ENCODE measurements at regions not wholly inside any gene's neighbourhood (a gene's known extent, or its start where the extent isn't known, plus 50 kb on each side); places are given as distances from the start of the nearest gene placed in this dataset.

- Histone ChIP-seq H3K9ac (ENCODE audit: low read length) (no peak overlapping the region), H3K36me3 (ENCODE audit: low read depth, low read length) (no peaks in the 10 kb centered on the region), H3K4me1 (ENCODE audit: insufficient read depth, low read length) (no peaks in the 10 kb centered on the region), H3F3A (ENCODE audit: low read length, unreplicated experiment) (no peaks in the 10 kb centered on the region), H3K27ac (ENCODE audit: low read length) (no peak overlapping the region), H3K4me3 (ENCODE audit: low read length) (no peak overlapping the region), H3K79me2 (ENCODE audit: low read length) (no peaks in the 10 kb centered on the region), H3K4me2 (ENCODE audit: low read length) (no peak overlapping the region), H2AFZ (ENCODE audit: low read length) (no peak overlapping the region), H3K9me2 (replicated peaks; ENCODE audit: low read length) (no peaks in the 10 kb centered on the region), H3K9me3 (ENCODE audit: low read length) (no peaks in the 10 kb centered on the region), H3K27me3 (ENCODE audit: low read length) (no peaks in the 10 kb centered on the region), H4K20me1 (ENCODE audit: low read length) (no peaks in the 10 kb centered on the region)
- ChIA-PET POLR2A (ENCODE audit: unreplicated experiment) (no interaction called here), CTCF (no interaction called here)
- DNase-seq: no peak
- ATAC-seq: no peak
- TF ChIP-seq CTCF (conservative IDR thresholded peaks at IDR 0.05; ENCODE audit: low read depth, low read length) (no peak), EZH2phosphoT487 (IDR thresholded peaks at IDR 0.05; ENCODE audit: borderline replicate concordance, low read length) (no peak), EZH2 (IDR thresholded peaks at IDR 0.05; ENCODE audit: low read length, unreplicated experiment) (no peak)
- BruUV-seq (replicated peaks): no TSS peak
- intact Hi-C loops (cut with micrococcal nuclease): no loop called here
Measured at GRCh38 chr4:11919316-11919715, 490.6 kb upstream of the HS3ST1 start.

GRCh38 chr4:11914406-11914805 is 485.7 kb upstream of the HS3ST1 start:
- no peaks in the 10 kb centered on the region for H3F3A ChIP-seq (ENCODE audit: low read length, unreplicated experiment)
- TF ChIP-seq EZH2phosphoT487 (IDR thresholded peaks at IDR 0.05; ENCODE audit: borderline replicate concordance, low read length) (no peak), CTCF (conservative IDR thresholded peaks at IDR 0.05; ENCODE audit: low read depth, low read length) (no peak), EZH2 (IDR thresholded peaks at IDR 0.05; ENCODE audit: low read length, unreplicated experiment) (no peak)
- H3K4me1 ChIP-seq (ENCODE audit: insufficient read depth, low read length): peaks cover 11% of the 10 kb centered on the region; the same call in 1 of the 2 replicates
- BruUV-seq (replicated peaks): no TSS peak
- no peak overlapping the region for H3K27ac ChIP-seq (ENCODE audit: low read length)
- ChIA-PET CTCF (no interaction called here), POLR2A (ENCODE audit: unreplicated experiment) (no interaction called here)
- H3K4me3 ChIP-seq (ENCODE audit: low read length): no peak overlapping the region
- H3K9me3 ChIP-seq (ENCODE audit: low read length): no peaks in the 10 kb centered on the region
- no peaks in the 10 kb centered on the region for H3K27me3 ChIP-seq (ENCODE audit: low read length)
- H4K20me1 ChIP-seq (ENCODE audit: low read length): no peaks in the 10 kb centered on the region
- no peaks in the 10 kb centered on the region for H3K36me3 ChIP-seq (ENCODE audit: low read depth, low read length)
- intact Hi-C loops (cut with micrococcal nuclease): no loop called here
- DNase-seq (no peak), ATAC-seq (no peak)
- H3K79me2 ChIP-seq (ENCODE audit: low read length): no peaks in the 10 kb centered on the region
- no peaks in the 10 kb centered on the region for H3K9me2 ChIP-seq (replicated peaks; ENCODE audit: low read length)
- no peak overlapping the region for H3K9ac ChIP-seq (ENCODE audit: low read length)
- no peak overlapping the region for H2AFZ ChIP-seq (ENCODE audit: low read length)
- H3K4me2 ChIP-seq (ENCODE audit: low read length): no peak overlapping the region

GRCh38 chr4:11912886-11913285 is 484.2 kb upstream of the HS3ST1 start:
- Histone ChIP-seq H2AFZ (ENCODE audit: low read length) (no peak overlapping the region), H3K4me2 (ENCODE audit: low read length) (peak overlapping the region; percentile 38), H3K9me2 (replicated peaks; ENCODE audit: low read length) (no peaks in the 10 kb centered on the region), H4K20me1 (ENCODE audit: low read length) (no peaks in the 10 kb centered on the region), H3K36me3 (ENCODE audit: low read depth, low read length) (no peaks in the 10 kb centered on the region), H3F3A (ENCODE audit: low read length, unreplicated experiment) (no peaks in the 10 kb centered on the region), H3K27me3 (ENCODE audit: low read length) (no peaks in the 10 kb centered on the region), H3K27ac (ENCODE audit: low read length) (peak overlapping the region; percentile 47), H3K9me3 (ENCODE audit: low read length) (no peaks in the 10 kb centered on the region), H3K79me2 (ENCODE audit: low read length) (no peaks in the 10 kb centered on the region), H3K4me1 (ENCODE audit: insufficient read depth, low read length) (peaks cover 11% of the 10 kb centered on the region; the same call in 1 of the 2 replicates), H3K9ac (ENCODE audit: low read length) (no peak overlapping the region), H3K4me3 (ENCODE audit: low read length) (no peak overlapping the region)
- POLR2A ChIA-PET (ENCODE audit: unreplicated experiment): no interaction called here
- TF ChIP-seq CTCF (conservative IDR thresholded peaks at IDR 0.05; ENCODE audit: low read depth, low read length) (no peak), EZH2phosphoT487 (IDR thresholded peaks at IDR 0.05; ENCODE audit: borderline replicate concordance, low read length) (no peak), EZH2 (IDR thresholded peaks at IDR 0.05; ENCODE audit: low read length, unreplicated experiment) (no peak)
- peak; percentile 67 for DNase-seq
- CTCF ChIA-PET: no interaction called here
- no TSS peak for BruUV-seq (replicated peaks)
- intact Hi-C loops (cut with micrococcal nuclease): no loop called here
- ATAC-seq: no peak

Measured in PC-3 (cell line).